ENCODE measurements at regions not wholly inside any gene's neighbourhood (a gene's known extent, or its start where the extent isn't known, plus 50 kb on each side); places are given as distances from the start of the nearest gene placed in this dataset.

- Mint-ChIP-seq H3K27ac (no peak overlapping the region), H3K9me3 (peaks cover 3% of the 10 kb centered on the region; the same call in 1 of the 2 replicates), H3K36me3 (no peaks in the 10 kb centered on the region), H3K4me3 (no peak overlapping the region), H3K27me3 (ENCODE audit: low read depth) (no peaks in the 10 kb centered on the region), H3K4me1 (peaks cover 10% of the 10 kb centered on the region)
- DNase-seq (ENCODE audit: low spot score) (no peak), ATAC-seq (no peak)
- TF ChIP-seq ATF3 (CRISPR knock-in tag; conservative IDR thresholded peaks at IDR 0.05) (no peak), ELF4 (CRISPR knock-in tag; IDR thresholded peaks at IDR 0.05; ENCODE audit: low read depth) (no peak), ZNF512 (CRISPR knock-in tag; IDR thresholded peaks at IDR 0.05; ENCODE audit: borderline replicate concordance) (no peak), RORB (CRISPR knock-in tag; IDR thresholded peaks at IDR 0.05) (no peak), FOXP1 (CRISPR knock-in tag; IDR thresholded peaks at IDR 0.05; ENCODE audit: borderline replicate concordance) (no peak), TCF7 (CRISPR knock-in tag; IDR thresholded peaks at IDR 0.05; ENCODE audit: low read depth) (no peak)
- TF ChIP-seq, protein P1, sequence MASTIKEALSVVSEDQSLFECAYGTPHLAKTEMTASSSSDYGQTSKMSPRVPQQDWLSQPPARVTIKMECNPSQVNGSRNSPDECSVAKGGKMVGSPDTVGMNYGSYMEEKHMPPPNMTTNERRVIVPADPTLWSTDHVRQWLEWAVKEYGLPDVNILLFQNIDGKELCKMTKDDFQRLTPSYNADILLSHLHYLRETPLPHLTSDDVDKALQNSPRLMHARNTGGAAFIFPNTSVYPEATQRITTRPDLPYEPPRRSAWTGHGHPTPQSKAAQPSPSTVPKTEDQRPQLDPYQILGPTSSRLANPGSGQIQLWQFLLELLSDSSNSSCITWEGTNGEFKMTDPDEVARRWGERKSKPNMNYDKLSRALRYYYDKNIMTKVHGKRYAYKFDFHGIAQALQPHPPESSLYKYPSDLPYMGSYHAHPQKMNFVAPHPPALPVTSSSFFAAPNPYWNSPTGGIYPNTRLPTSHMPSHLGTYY (CRISPR knock-in tag; IDR thresholded peaks at IDR 0.05) = no peak
- TF ChIP-seq, protein P2, sequence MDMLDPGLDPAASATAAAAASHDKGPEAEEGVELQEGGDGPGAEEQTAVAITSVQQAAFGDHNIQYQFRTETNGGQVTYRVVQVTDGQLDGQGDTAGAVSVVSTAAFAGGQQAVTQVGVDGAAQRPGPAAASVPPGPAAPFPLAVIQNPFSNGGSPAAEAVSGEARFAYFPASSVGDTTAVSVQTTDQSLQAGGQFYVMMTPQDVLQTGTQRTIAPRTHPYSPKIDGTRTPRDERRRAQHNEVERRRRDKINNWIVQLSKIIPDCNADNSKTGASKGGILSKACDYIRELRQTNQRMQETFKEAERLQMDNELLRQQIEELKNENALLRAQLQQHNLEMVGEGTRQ (CRISPR knock-in tag; IDR thresholded peaks at IDR 0.05) = no peak
- TF ChIP-seq, protein P3, sequence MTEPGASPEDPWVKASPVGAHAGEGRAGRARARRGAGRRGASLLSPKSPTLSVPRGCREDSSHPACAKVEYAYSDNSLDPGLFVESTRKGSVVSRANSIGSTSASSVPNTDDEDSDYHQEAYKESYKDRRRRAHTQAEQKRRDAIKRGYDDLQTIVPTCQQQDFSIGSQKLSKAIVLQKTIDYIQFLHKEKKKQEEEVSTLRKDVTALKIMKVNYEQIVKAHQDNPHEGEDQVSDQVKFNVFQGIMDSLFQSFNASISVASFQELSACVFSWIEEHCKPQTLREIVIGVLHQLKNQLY (CRISPR knock-in tag; IDR thresholded peaks at IDR 0.05) = no peak
- TF ChIP-seq, protein P4, sequence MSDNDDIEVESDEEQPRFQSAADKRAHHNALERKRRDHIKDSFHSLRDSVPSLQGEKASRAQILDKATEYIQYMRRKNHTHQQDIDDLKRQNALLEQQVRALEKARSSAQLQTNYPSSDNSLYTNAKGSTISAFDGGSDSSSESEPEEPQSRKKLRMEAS (CRISPR knock-in tag; IDR thresholded peaks at IDR 0.05) = no peak
- CTCF ChIA-PET = no interaction called here
- POLR2A ChIA-PET = no interaction called here
Observed at GRCh38 chr3:152155246-152156020, 113.3 kb upstream of the MBNL1 start.

DNA sequence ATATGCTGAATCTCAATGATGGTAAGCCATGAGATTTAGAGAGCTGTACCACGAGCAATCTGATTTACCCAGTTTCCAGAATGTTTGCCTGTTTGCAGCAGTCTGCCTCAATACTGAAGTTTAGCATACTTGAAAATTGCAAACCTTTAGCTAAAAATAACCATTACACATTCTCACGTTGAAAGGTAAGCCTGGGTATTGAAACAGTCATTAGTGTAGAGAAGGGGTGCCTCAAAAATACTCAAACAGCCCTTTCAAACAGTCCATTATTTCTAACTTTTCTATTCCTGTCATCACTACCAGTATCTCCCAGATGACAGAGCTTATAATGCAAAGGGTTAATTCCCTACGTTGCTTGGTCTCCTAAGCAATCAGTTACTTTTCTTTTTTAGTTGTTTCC lies 111.8 kb upstream of the MBNL1 start:
- ChIA-PET POLR2A (no interaction called here), CTCF (no interaction called here)
- Mint-ChIP-seq H3K4me1 (no peaks in the 10 kb centered on the region), H3K9me3 (peaks cover 3% of the 10 kb centered on the region; the same call in 1 of the 2 replicates), H3K27me3 (ENCODE audit: low read depth) (no peaks in the 10 kb centered on the region), H3K4me3 (no peak overlapping the region), H3K36me3 (no peaks in the 10 kb centered on the region), H3K27ac (no peak overlapping the region)
- DNase-seq (ENCODE audit: low spot score) = no peak
- TF ChIP-seq ZMAT4 (CRISPR knock-in tag; IDR thresholded peaks at IDR 0.05) = no peak
- TF ChIP-seq OVOL2 (CRISPR knock-in tag; IDR thresholded peaks at IDR 0.05; ENCODE audit: borderline replicate concordance) = no peak
- TF ChIP-seq, protein P5, sequence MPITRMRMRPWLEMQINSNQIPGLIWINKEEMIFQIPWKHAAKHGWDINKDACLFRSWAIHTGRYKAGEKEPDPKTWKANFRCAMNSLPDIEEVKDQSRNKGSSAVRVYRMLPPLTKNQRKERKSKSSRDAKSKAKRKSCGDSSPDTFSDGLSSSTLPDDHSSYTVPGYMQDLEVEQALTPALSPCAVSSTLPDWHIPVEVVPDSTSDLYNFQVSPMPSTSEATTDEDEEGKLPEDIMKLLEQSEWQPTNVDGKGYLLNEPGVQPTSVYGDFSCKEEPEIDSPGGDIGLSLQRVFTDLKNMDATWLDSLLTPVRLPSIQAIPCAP (CRISPR knock-in tag; IDR thresholded peaks at IDR 0.05) = no peak
- TF ChIP-seq, protein P6, sequence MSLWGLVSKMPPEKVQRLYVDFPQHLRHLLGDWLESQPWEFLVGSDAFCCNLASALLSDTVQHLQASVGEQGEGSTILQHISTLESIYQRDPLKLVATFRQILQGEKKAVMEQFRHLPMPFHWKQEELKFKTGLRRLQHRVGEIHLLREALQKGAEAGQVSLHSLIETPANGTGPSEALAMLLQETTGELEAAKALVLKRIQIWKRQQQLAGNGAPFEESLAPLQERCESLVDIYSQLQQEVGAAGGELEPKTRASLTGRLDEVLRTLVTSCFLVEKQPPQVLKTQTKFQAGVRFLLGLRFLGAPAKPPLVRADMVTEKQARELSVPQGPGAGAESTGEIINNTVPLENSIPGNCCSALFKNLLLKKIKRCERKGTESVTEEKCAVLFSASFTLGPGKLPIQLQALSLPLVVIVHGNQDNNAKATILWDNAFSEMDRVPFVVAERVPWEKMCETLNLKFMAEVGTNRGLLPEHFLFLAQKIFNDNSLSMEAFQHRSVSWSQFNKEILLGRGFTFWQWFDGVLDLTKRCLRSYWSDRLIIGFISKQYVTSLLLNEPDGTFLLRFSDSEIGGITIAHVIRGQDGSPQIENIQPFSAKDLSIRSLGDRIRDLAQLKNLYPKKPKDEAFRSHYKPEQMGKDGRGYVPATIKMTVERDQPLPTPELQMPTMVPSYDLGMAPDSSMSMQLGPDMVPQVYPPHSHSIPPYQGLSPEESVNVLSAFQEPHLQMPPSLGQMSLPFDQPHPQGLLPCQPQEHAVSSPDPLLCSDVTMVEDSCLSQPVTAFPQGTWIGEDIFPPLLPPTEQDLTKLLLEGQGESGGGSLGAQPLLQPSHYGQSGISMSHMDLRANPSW (CRISPR knock-in tag; conservative IDR thresholded peaks at IDR 0.05; ENCODE audit: low read depth) = no peak
- TF ChIP-seq ZNF416 (CRISPR knock-in tag; IDR thresholded peaks at IDR 0.05) = no peak
- no peak for ATAC-seq
